MM.1S (cell line): ENCODE measurements at regions not wholly inside any gene's neighbourhood (a gene's known extent, or its start where the extent isn't known, plus 50 kb on each side); places are given as distances from the start of the nearest gene placed in this dataset.

Source experiments
- CTCF ChIP-seq: fragments of 300-600 bp; sonication (generic); IDR thresholded peaks from 2 replicates; pipeline ENCODE4 v1.5.1; 2016; ENCODE audit warnings: antibody characterized with exemption, low read length, mixed read lengths
- EZH2 ChIP-seq: fragments of 300-600 bp; sonication (generic); optimal IDR thresholded peaks from 2 replicates; pipeline ENCODE3; 2017; ENCODE audit warnings: low read depth, mild to moderate bottlenecking, antibody characterized with exemption, low read length, mixed read lengths
- EZH2phosphoT487 ChIP-seq: fragments of 300-600 bp; sonication (generic); IDR thresholded peaks from 2 replicates; pipeline ENCODE4 v1.6.1; 2018; ENCODE audit warnings: antibody characterized with exemption, low read length

- no peak for TF ChIP-seq CTCF
- no peak for TF ChIP-seq EZH2
- no peak for TF ChIP-seq EZH2phosphoT487
Observed at GRCh38 chr19:28122734-28123133, 1090.2 kb downstream of the UQCRFS1 start.
